Smooth muscle cell (in vitro differentiated cells): ENCODE measurements at regions not wholly inside any gene's neighbourhood (a gene's known extent, or its start where the extent isn't known, plus 50 kb on each side); places are given as distances from the start of the nearest gene placed in this dataset.

Experiments used
- DNase-seq: peaks from one replicate; lab custom pipeline; 2025; ENCODE audit not compliant: unreplicated experiment; lab: John Stamatoyannopoulos, UW
- H2AFZ ChIP-seq: fragments of 200-600 bp; sonication (generic); 2 replicates; pipeline ENCODE4 v1.6.0; 2016; ENCODE audit warnings: antibody characterized with exemption, low read depth, mild to moderate bottlenecking
- H3F3A ChIP-seq: fragments of 200-600 bp; sonication (generic); 2 replicates; pipeline ENCODE4 v1.6.0; 2017; ENCODE audit warnings: antibody characterized with exemption, low read depth
- H3K27ac ChIP-seq: fragments of 200-600 bp; sonication (generic); 2 replicates; pipeline ENCODE4 v1.5.1; 2016; ENCODE audit warnings: low read depth, mild to moderate bottlenecking
- H3K27me3 ChIP-seq: fragments of 200-600 bp; sonication (generic); 2 replicates; pipeline ENCODE4 v1.6.1; 2016; ENCODE audit warnings: low read depth, mild to moderate bottlenecking
- H3K36me3 ChIP-seq: fragments of 200-600 bp; sonication (generic); 2 replicates; pipeline ENCODE4 v1.5.1; 2016; ENCODE audit warnings: low read depth
- H3K4me1 ChIP-seq: fragments of 200-600 bp; sonication (generic); 2 replicates; pipeline ENCODE4 v1.5.1; 2016; ENCODE audit warnings: low read depth
- H3K4me2 ChIP-seq: fragments of 200-600 bp; sonication (generic); 2 replicates; pipeline ENCODE4 v1.6.0; 2016; ENCODE audit warnings: mild to moderate bottlenecking
- H3K4me3 ChIP-seq: fragments of 200-600 bp; sonication (generic); 2 replicates; pipeline ENCODE4 v1.5.1; 2016; ENCODE audit warnings: mild to moderate bottlenecking
- H3K79me2 ChIP-seq: fragments of 200-600 bp; sonication (generic); 2 replicates; pipeline ENCODE4 v1.6.0; 2016; ENCODE audit warnings: low read depth, mild to moderate bottlenecking
- H3K9ac ChIP-seq: fragments of 200-600 bp; sonication (generic); 2 replicates; pipeline ENCODE4 v1.6.0; 2016; ENCODE audit warnings: low read depth
- H3K9me3 ChIP-seq: fragments of 200-600 bp; sonication (generic); replicated peaks from 2 replicates; pipeline ENCODE4 v1.5.1; 2016; ENCODE audit warnings: low read depth
- H4K20me1 ChIP-seq: fragments of 200-600 bp; sonication (generic); 2 replicates; pipeline ENCODE4 v1.6.0; 2016; ENCODE audit warnings: low read depth
- WGBS: methylation state at CpG from one replicate; pipeline ENCODE4 v1.1.7; 2016; ENCODE audit warnings: low lambda C conversion rate; 5-methylcytosine and 5-hydroxymethylcytosine counted together
- TF ChIP-seq, protein P1 (sequence below): fragments of 200-600 bp; sonication (generic); IDR thresholded peaks from 2 replicates; pipeline ENCODE4 v1.5.1; 2017; ENCODE audit warnings: borderline replicate concordance, mild to moderate bottlenecking, antibody characterized with exemption; ENCODE audit not compliant: insufficient read depth, poor library complexity, severe bottlenecking

GRCh38 chr6:6946206-6947155 is 161.3 kb upstream of the RREB1 start:
- H3F3A ChIP-seq, result no peaks in the 10 kb centered on the region
- H2AFZ ChIP-seq, result no peak overlapping the region
- H3K9ac ChIP-seq, result no peak overlapping the region
- no peaks in the 10 kb centered on the region for H3K4me1 ChIP-seq
- no peaks in the 10 kb centered on the region for H4K20me1 ChIP-seq
- WGBS, result 84% methylated on average over 8 of the region's 8 CpGs
- TF ChIP-seq, protein P1, sequence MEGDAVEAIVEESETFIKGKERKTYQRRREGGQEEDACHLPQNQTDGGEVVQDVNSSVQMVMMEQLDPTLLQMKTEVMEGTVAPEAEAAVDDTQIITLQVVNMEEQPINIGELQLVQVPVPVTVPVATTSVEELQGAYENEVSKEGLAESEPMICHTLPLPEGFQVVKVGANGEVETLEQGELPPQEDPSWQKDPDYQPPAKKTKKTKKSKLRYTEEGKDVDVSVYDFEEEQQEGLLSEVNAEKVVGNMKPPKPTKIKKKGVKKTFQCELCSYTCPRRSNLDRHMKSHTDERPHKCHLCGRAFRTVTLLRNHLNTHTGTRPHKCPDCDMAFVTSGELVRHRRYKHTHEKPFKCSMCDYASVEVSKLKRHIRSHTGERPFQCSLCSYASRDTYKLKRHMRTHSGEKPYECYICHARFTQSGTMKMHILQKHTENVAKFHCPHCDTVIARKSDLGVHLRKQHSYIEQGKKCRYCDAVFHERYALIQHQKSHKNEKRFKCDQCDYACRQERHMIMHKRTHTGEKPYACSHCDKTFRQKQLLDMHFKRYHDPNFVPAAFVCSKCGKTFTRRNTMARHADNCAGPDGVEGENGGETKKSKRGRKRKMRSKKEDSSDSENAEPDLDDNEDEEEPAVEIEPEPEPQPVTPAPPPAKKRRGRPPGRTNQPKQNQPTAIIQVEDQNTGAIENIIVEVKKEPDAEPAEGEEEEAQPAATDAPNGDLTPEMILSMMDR, result no peak
- no peak overlapping the region for H3K4me3 ChIP-seq
- H3K27me3 ChIP-seq, result no peaks in the 10 kb centered on the region
- no peak for DNase-seq
- H3K9me3 ChIP-seq, result peaks cover 10% of the 10 kb centered on the region
- no peaks in the 10 kb centered on the region for H3K79me2 ChIP-seq
- H3K36me3 ChIP-seq, result peaks cover 5% of the 10 kb centered on the region
- no peak overlapping the region for H3K27ac ChIP-seq
- no peak overlapping the region for H3K4me2 ChIP-seq

GRCh38 chr6:6950373-6951145 is 157.2 kb upstream of the RREB1 start:
- no peak overlapping the region for H2AFZ ChIP-seq

DNA sequence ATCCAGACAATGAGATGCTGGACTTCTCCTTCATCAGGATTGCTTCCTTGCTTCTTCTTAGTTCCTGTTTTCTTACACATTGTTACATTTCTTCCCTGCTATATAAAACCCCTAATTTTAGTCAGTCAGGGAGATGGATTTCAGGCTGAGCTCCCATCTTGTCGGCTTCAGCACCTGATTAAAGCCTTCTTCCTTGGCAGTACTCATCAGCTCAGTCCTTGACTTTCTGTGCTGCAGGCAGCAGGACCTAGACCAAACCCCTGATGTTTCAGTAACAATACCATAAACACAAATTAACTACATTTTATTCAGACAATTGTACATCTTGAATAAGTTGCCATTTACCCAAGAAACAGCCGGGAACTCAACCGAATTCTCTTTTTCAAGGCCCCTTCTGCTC is 156.4 kb upstream of the RREB1 start:
- Histone ChIP-seq H3K9ac (no peak overlapping the region), H3K4me2 (no peak overlapping the region), H3K27ac (no peak overlapping the region), H3K4me3 (no peak overlapping the region), H3K4me1 (no peaks in the 10 kb centered on the region), H4K20me1 (no peaks in the 10 kb centered on the region), H3F3A (no peaks in the 10 kb centered on the region), H3K9me3 (peaks cover 12% of the 10 kb centered on the region), H3K79me2 (no peaks in the 10 kb centered on the region), H3K36me3 (peaks cover 5% of the 10 kb centered on the region), H2AFZ (no peak overlapping the region), H3K27me3 (no peaks in the 10 kb centered on the region)
- WGBS, result 99% methylated on average over 3 of the region's 3 CpGs
- no peak for DNase-seq
- TF ChIP-seq, protein P1, result no peak

More at GRCh38 chr6:6950373-6951145, 157.2 kb upstream of the RREB1 start:
- no peak overlapping the region for H3K9ac ChIP-seq
- H3K9me3 ChIP-seq, result peaks cover 12% of the 10 kb centered on the region
- no peaks in the 10 kb centered on the region for H3K4me1 ChIP-seq
- no peaks in the 10 kb centered on the region for H3F3A ChIP-seq
- no peaks in the 10 kb centered on the region for H3K27me3 ChIP-seq
- TF ChIP-seq, protein P1, result no peak
- no peaks in the 10 kb centered on the region for H3K79me2 ChIP-seq
- H3K36me3 ChIP-seq, result peaks cover 5% of the 10 kb centered on the region
- H3K4me3 ChIP-seq, result no peak overlapping the region
- no peaks in the 10 kb centered on the region for H4K20me1 ChIP-seq
- no peak overlapping the region for H3K27ac ChIP-seq
- no peak for DNase-seq
- 62% methylated on average over 3 of the region's 3 CpGs for WGBS
- H3K4me2 ChIP-seq, result no peak overlapping the region
